ENCODE measurements at regions not wholly inside any gene's neighbourhood (a gene's known extent, or its start where the extent isn't known, plus 50 kb on each side); places are given as distances from the start of the nearest gene placed in this dataset.

DNA sequence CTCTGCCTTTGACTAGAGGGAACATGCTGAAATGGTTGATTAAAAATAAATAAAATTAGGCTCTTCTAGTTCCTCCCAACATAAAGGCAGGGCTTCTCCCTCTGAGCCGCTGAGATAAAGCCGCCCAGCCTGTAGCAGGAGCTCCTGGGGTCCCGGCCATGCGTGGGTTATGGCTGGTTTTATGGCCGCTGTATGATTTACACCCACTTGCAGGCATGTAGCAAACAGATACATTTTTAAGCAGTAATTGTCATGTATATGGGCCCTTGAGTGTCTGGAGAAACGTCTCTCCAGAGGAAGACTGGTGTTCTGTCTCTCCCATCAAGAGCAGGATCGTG is 201.0 kb upstream of the TNRC6C start:
- H3K9me3 ChIP-seq, result no peaks in the 10 kb centered on the region
- no peaks in the 10 kb centered on the region for H3K4me1 ChIP-seq (ENCODE audit: control insufficient read depth in 1 of 2, insufficient read depth in 1 of 2, low read depth in 1 of 2, low read length in 1 of 2)
- no peak overlapping the region for H3K4me3 ChIP-seq (ENCODE audit: low read depth in 1 of 2, low read length in 1 of 2)
- H3K36me3 ChIP-seq, result no peaks in the 10 kb centered on the region
- H3K27me3 ChIP-seq, result no peaks in the 10 kb centered on the region
- no peak overlapping the region for H3K27ac ChIP-seq
- TF ChIP-seq, protein P1, sequence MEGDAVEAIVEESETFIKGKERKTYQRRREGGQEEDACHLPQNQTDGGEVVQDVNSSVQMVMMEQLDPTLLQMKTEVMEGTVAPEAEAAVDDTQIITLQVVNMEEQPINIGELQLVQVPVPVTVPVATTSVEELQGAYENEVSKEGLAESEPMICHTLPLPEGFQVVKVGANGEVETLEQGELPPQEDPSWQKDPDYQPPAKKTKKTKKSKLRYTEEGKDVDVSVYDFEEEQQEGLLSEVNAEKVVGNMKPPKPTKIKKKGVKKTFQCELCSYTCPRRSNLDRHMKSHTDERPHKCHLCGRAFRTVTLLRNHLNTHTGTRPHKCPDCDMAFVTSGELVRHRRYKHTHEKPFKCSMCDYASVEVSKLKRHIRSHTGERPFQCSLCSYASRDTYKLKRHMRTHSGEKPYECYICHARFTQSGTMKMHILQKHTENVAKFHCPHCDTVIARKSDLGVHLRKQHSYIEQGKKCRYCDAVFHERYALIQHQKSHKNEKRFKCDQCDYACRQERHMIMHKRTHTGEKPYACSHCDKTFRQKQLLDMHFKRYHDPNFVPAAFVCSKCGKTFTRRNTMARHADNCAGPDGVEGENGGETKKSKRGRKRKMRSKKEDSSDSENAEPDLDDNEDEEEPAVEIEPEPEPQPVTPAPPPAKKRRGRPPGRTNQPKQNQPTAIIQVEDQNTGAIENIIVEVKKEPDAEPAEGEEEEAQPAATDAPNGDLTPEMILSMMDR (IDR thresholded peaks at IDR 0.05), result no peak

DNA sequence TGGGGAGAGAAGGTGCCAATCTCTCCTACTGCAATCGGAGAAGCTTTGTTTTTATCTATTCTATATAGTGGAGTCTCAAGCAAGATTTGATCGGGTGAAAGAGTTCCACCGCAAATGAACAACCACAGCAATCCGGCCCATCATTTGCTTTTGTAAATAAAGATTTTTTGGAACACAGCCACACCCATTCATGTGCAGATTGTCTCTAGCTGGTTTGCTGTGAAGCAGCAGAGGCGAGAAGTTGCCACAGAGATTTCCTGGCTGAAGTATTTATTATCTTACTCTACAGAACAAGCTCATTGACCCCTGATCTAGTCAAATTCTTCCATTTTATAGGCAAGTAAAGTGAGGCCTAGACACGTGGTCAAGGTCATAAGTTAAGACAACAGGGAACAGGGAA is 195.5 kb upstream of the TNRC6C start:
- Histone ChIP-seq H3K27me3 (no peaks in the 10 kb centered on the region), H3K4me3 (ENCODE audit: low read depth in 1 of 2, low read length in 1 of 2) (no peak overlapping the region), H3K4me1 (ENCODE audit: control insufficient read depth in 1 of 2, insufficient read depth in 1 of 2, low read depth in 1 of 2, low read length in 1 of 2) (no peaks in the 10 kb centered on the region), H3K27ac (no peak overlapping the region), H3K9me3 (no peaks in the 10 kb centered on the region), H3K36me3 (no peaks in the 10 kb centered on the region)
- TF ChIP-seq, protein P1 (IDR thresholded peaks at IDR 0.05), result no peak

DNA sequence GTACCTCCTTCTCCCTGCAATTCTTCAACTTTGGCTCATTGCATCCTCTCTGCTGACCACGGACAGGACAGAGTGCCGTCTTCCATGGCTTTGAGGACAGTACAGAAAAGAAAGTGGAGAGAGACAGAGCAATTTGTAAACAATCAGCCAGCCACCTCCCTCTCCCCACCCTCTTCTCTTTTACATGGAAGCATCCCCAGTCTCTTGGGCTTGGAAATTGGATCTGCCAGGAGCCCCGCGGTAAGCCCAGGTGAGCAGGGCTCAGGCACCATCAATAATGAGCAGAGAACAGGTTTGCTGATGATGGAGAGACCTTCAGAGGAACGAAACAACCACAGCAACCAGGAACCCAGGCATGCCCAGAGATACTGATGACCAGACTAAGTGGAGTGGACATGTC is 194.9 kb upstream of the TNRC6C start:
- TF ChIP-seq, protein P1 (IDR thresholded peaks at IDR 0.05), result no peak
- Histone ChIP-seq H3K9me3 (no peaks in the 10 kb centered on the region), H3K4me1 (ENCODE audit: control insufficient read depth in 1 of 2, insufficient read depth in 1 of 2, low read depth in 1 of 2, low read length in 1 of 2) (no peaks in the 10 kb centered on the region), H3K27ac (no peak overlapping the region), H3K27me3 (no peaks in the 10 kb centered on the region), H3K36me3 (no peaks in the 10 kb centered on the region), H3K4me3 (ENCODE audit: low read depth in 1 of 2, low read length in 1 of 2) (no peak overlapping the region)

DNA sequence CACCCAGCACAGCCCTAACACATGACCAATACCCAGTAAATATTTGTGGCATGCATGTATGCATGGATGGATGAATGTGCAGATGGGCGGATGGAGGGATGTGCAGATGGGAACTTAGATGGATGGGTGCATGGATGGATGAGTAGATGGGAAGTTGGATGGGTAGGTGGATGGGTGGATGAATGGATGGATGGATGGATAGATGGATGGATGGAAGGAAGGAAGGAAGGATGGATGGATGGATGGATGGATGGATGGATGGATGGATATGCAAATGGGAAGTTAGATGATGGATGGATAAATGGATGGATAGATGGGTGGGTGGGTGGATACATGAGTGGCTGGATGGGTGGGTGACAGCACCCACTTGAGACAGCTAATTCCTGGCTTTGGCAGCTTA is 193.2 kb upstream of the TNRC6C start:
- TF ChIP-seq, protein P1 (IDR thresholded peaks at IDR 0.05), result no peak
- H3K36me3 ChIP-seq, result no peaks in the 10 kb centered on the region
- no peaks in the 10 kb centered on the region for H3K9me3 ChIP-seq
- no peak overlapping the region for H3K27ac ChIP-seq
- no peak overlapping the region for H3K4me3 ChIP-seq (ENCODE audit: low read depth in 1 of 2, low read length in 1 of 2)
- H3K27me3 ChIP-seq, result no peaks in the 10 kb centered on the region
- H3K4me1 ChIP-seq (ENCODE audit: control insufficient read depth in 1 of 2, insufficient read depth in 1 of 2, low read depth in 1 of 2, low read length in 1 of 2), result no peaks in the 10 kb centered on the region

DNA sequence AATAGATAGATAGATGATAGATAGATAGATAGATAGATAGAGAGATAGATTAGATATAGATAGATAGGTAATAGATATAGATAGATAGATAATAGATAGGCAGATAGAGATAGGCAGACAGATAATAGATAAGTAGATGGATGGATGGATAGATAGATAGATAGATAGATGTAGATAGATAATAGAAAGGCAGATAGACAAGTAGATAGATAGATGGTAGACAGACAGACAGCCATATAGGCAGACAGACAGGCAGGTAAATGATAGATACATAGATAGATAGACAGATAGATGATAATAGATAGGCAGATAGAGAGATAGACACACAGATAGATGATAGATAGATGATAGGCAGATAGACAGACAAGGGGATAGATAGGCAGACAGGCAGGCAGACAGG is 191.4 kb upstream of the TNRC6C start:
- Histone ChIP-seq H3K9me3 (no peaks in the 10 kb centered on the region), H3K27me3 (no peaks in the 10 kb centered on the region), H3K4me3 (ENCODE audit: low read depth in 1 of 2, low read length in 1 of 2) (no peak overlapping the region), H3K4me1 (ENCODE audit: control insufficient read depth in 1 of 2, insufficient read depth in 1 of 2, low read depth in 1 of 2, low read length in 1 of 2) (no peaks in the 10 kb centered on the region), H3K27ac (no peak overlapping the region), H3K36me3 (no peaks in the 10 kb centered on the region)
- TF ChIP-seq, protein P1 (IDR thresholded peaks at IDR 0.05), result no peak

DNA sequence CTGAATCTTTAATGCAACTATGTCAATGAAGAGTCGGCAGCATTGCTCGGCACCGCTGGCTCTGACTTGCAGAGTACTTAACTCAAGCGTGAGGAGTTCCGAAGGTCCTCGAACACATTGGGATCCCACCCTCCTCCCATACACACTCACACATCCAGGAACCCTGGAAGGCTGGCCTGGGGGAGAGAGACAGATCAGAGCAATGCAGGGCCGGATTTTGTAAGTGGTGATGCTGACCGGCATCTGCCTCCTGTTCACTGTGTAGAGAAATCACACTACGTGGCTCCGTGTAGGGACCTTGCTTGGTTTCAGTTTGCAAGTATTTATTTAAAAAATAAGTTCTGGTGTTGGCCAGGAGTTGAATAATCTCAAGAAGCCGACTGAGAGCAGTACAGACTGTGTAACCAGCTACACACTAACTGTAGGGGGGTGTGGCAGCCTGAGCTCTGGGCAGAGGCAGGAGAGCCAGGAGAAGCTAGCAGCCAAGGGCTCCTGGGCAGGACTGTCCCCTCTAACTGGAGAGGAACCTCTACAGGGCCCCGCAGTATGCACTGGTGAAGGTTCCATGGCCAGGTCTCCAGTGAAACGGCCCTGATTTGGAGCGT is 190.2 kb upstream of the TNRC6C start:
- no peak overlapping the region for H3K4me3 ChIP-seq (ENCODE audit: low read depth in 1 of 2, low read length in 1 of 2)
- H3K4me1 ChIP-seq (ENCODE audit: control insufficient read depth in 1 of 2, insufficient read depth in 1 of 2, low read depth in 1 of 2, low read length in 1 of 2), result no peaks in the 10 kb centered on the region
- no peak overlapping the region for H3K27ac ChIP-seq
- H3K27me3 ChIP-seq, result peaks cover 8% of the 10 kb centered on the region
- no peaks in the 10 kb centered on the region for H3K9me3 ChIP-seq
- no peaks in the 10 kb centered on the region for H3K36me3 ChIP-seq
- TF ChIP-seq, protein P1 (IDR thresholded peaks at IDR 0.05), result no peak

Data from neutrophil (primary cell).